ENCODE measurements at regions not wholly inside any gene's neighbourhood (a gene's known extent, or its start where the extent isn't known, plus 50 kb on each side); places are given as distances from the start of the nearest gene placed in this dataset.

GRCh38 chr5:73373814-73374510 lies 74.6 kb downstream of the FOXD1 start:
- no peak for DNase-seq

DNA sequence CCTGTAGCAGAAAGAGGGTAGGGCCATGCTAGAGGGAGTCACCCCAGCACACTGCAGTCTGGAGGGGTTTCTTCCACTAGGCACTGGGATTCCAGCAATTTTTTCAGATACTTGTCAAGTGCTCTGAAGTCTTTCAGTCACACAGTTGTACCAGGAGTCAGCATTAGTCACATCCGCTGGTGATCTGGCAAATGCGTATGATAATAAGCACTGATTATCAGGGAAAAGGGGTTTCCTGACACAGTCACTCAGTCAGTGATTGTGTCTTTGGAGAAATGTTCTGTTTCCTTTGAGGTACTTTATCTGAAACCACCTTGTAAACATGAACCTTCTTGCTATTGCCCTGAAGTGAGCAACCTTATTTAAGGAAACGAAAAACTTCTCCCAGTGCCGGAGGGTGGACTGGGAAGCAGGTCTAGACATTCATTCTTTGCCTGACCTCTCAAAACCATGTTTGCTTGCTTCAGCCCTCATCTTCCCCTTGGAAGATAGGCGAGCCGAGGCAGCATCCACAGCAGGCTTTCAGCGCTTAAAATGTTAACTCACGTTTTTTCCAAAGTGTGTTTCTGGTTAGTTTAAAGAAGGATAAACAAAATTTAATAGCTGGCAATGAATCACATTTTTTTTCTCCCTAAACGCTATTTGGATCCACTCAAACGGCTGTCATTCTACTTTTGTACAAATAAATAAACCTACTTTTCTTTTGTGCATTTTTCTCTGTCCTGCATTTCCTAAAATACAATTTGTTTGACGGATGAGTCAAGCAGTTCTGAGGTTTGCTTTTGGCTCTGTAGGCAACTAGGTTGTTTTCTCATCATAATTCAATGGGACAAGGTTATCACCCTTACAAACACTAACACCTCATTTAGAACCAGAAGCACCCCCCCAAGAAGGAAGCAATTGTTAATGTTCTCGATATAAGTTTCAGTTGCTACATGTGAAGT lies 77.7 kb downstream of the FOXD1 start:
- no peak for DNase-seq

DNA sequence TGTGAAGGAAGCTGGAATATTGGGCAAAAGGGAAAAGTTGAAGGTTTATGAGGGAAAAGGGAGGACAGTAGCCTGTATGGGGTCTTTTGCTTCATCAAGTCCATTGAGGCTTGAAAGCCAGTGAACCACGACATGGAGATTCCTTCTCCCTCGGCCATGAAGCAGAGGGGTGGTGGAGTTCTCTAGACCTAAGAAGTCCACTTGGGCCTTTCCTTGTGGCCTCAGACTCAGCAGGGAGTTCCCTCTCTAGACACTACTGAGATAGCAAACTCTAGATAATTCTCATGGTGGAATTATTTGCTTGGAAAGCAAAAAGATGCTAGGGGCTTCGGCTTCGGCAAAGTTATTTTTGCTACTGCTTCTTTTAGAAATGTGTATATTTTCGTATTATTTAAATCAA lies 78.5 kb downstream of the FOXD1 start:
- no peak for DNase-seq

GRCh38 chr5:73369278-73369677 lies 79.3 kb downstream of the FOXD1 start:
- no peak for DNase-seq

GRCh38 chr5:73367650-73368049 lies 80.9 kb downstream of the FOXD1 start:
- no peak for DNase-seq

GRCh38 chr5:73365990-73366667 lies 82.4 kb downstream of the FOXD1 start:
- DNase-seq, result no peak

- DNase-seq, result no peak
Observed at GRCh38 chr5:73365301-73365853, 83.2 kb downstream of the FOXD1 start.

- no peak for DNase-seq
Observed at GRCh38 chr5:73363911-73364730, 84.5 kb downstream of the FOXD1 start.

DNA sequence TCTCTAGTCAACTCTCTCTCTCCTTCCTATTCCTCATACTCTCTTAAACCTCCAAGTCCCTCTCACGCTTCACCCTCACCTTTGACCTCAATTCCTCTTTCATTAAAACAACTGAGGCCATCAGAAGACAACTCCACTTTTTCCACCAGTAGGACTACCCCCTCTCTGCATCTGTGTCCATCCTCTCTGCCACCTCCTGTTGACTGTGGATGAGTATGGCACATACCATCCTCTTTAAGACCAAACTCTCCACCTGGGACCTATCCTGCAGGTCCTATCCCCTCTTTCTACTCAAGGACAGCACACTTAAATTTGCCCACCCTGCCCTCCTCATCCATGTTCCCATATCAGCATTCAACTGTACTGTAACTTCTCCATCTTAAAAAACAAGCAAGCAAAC lies 89.2 kb downstream of the FOXD1 start:
- DNase-seq, result no peak

GRCh38 chr5:73358366-73358765 lies 90.2 kb downstream of the FOXD1 start:
- no peak for DNase-seq

DNA sequence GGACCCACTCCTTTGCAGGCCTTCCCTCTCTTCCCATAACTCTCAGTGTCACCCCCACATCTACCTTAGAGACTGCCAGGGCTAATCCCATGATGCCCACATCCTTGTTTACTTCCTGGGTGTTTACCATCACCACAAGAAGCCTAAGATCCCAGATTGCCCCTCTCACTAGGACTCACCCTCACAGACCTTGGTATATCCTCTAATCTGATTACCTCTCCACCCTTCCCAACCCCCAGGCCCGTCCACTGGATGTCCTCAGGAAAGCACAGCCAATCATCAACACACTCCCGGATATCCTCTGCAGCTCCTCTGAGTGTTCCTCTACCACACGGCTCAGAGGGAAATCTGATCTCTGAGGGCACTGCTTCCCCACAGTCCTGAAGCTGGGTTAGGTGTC lies 91.0 kb downstream of the FOXD1 start:
- no peak for DNase-seq

- DNase-seq, result no peak
Observed at GRCh38 chr5:73355108-73355507, 93.5 kb downstream of the FOXD1 start.

- no peak for DNase-seq
Observed at GRCh38 chr5:73354406-73354805, 94.2 kb downstream of the FOXD1 start.

DNA sequence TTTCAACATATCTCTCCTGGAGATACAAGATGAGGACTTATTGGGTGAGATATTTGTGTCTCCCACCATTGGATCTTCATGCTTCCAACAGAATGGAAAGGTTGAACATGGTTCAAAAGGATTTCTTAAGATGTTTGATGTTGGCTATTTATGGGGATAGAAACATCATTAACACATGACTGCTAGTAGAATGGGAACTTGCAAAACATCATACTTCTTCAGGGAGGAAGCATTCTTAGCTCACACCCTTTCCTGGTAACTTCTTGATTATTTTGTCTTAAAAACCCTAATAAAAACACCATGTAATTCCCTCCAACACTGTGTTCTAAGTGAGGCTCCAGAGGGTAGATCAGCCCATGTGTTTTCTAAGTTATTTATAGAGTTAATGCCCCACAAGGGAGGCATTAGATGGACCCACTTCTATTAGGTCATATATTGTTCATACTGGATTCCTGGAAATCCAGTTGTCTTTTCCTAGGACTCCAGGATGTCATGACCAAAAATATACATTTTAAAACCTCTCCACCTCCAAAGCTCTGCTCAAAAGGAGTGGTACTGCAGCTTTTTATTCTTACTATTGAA lies 95.8 kb downstream of the FOXD1 start:
- no peak for DNase-seq

DNA sequence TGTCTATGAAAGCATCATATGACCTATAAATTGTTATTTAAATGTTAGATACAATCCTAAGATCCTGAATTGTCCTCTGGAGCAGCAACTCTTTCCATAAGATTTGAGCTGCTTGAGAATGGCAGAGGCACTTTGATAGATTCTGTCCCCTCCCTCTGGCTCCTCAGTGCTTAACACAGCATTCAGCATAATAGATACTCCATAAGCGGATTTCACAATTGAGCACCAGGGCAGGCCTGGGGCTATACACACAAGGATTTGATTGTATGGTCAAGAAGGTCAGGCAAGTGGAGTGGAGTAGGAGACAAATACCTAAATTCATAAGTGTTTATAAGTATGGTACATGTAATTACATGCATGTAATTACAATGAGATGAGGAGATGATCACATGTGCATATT lies 96.3 kb downstream of the FOXD1 start:
- DNase-seq, result no peak

GRCh38 chr5:73351593-73351992 lies 97.0 kb downstream of the FOXD1 start:
- DNase-seq, result no peak

DNA sequence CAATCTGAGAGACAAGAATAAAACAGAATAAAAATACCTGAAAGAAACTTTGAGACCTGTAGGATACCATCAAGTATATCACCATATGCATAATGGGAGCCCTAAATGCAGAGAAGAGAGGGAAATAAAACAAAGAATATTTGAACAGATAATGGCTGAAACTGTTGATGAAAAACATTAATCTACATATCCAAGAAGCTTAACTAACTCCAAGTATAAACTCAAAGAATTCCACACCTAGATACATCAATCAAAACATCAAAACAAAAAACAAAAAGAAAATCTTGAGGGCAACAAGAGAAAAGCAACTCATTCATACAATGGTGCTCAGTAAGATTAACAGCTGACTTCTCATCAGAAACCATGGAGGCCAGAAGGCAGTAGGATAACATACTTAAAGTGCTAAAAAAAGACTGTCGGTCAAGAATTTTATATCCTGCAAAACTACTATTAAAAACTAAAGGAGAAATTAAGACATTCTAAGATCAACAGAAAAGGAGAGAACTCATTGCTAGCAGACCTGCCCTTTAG lies 101.6 kb downstream of the FOXD1 start:
- DNase-seq, result no peak

DNA sequence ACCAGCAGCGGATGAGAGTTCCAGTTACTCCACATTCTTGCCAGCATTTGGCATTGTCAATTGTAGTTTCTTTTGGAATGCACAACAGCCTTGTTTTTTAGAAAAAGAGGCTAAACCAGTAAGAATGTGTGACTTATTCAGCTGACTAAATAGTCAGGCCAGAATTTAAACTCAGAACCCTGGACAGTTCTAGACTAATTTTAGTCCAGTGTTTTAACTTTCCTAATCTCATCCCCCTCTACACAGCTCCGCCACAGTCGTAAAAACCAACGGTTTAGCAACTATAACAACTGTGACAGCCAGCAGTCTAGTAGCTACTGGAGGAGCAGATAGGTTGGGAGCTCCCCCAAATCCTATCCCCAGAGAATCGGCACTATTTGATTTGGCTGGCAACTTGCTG lies 103.7 kb downstream of the FOXD1 start:
- DNase-seq, result no peak

- DNase-seq, result no peak
Observed at GRCh38 chr5:73339711-73340110, 108.9 kb downstream of the FOXD1 start.

DNA sequence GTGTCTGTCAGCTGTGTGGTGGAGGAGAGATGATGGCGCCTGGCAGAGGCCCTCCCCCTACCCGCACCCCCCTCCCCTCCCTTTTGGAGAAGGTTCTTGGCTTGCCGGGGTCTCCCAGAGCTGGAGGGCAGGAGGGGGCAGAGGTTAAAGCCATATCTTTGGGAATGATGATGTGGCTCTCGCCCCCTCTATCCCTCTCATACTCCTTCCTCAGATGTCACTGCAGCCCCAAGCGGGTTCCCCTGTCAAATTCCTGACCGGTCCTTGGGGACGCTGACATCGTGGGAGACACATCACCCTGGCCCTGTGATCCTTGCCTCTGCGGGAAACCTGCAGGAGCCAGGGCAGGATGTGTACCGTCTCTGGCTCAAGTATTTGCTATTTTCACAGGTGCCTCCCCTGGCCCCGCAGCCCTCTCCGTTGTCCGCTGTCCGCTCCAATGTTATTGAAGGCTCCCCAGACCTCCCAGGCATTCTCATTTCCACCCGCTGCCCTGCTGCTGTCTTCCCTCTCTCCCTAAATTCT lies 109.5 kb downstream of the FOXD1 start:
- no peak for DNase-seq

- DNase-seq, result no peak
Observed at GRCh38 chr5:73338256-73339050, 110.1 kb downstream of the FOXD1 start.

All from activated CD4-positive, alpha-beta T cell treated with anti-CD3 and anti-CD28 coated beads, Interleukin-2, Interleukin-6, amounts not matched to agents 100 ng/mL and 50 ng/mL, durations not matched to agents 16 hours and 8 hours (primary cell).